Fibroblast of lung (primary cell): ENCODE measurements at regions not wholly inside any gene's neighbourhood (a gene's known extent, or its start where the extent isn't known, plus 50 kb on each side); places are given as distances from the start of the nearest gene placed in this dataset.

Experiments used
- EZH2 ChIP-seq: IDR thresholded peaks from 2 replicates; pipeline ENCODE4 v1.5.1; 2012; ENCODE audit warnings: low read length, control low read depth, mild to moderate bottlenecking; ENCODE audit errors: missing control alignments
- TF ChIP-seq, protein P1 (sequence below), 2 donors: IDR thresholded peaks in 1 of 2; conservative IDR thresholded peaks in 1 of 2; 1 replicate in 1 of 2; 2 replicates in 1 of 2; pipeline ENCODE4 v1.5.1; 2011 to 2012; ENCODE audit warnings: low read length in 2 of 2, control low read depth in 1 of 2, inconsistent platforms in 1 of 2, low read depth in 1 of 2, mild to moderate bottlenecking in 1 of 2

DNA sequence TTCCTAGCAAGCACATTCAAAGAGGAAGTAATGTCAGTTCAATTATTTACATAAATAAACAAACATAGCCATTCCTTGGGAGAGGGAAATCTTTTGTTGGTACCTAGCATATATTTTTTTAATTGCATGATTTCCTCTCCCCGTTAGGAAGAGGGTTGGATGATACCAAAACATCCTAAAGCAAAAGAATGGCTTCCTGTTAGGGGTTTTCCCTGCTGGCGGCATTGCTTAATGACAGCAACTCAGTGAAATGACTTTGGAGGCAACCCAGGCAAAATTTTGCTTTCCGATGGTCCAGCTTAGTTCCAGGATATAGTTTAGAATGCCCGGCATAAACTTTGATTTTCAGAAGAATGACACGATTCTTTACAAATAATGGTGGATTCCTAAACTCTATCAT is 73.2 kb downstream of the MAT2B start:
- TF ChIP-seq, protein P1, sequence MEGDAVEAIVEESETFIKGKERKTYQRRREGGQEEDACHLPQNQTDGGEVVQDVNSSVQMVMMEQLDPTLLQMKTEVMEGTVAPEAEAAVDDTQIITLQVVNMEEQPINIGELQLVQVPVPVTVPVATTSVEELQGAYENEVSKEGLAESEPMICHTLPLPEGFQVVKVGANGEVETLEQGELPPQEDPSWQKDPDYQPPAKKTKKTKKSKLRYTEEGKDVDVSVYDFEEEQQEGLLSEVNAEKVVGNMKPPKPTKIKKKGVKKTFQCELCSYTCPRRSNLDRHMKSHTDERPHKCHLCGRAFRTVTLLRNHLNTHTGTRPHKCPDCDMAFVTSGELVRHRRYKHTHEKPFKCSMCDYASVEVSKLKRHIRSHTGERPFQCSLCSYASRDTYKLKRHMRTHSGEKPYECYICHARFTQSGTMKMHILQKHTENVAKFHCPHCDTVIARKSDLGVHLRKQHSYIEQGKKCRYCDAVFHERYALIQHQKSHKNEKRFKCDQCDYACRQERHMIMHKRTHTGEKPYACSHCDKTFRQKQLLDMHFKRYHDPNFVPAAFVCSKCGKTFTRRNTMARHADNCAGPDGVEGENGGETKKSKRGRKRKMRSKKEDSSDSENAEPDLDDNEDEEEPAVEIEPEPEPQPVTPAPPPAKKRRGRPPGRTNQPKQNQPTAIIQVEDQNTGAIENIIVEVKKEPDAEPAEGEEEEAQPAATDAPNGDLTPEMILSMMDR (conservative IDR thresholded peaks at IDR 0.05 in 1 of 2, IDR thresholded peaks at IDR 0.05 in 1 of 2; ENCODE audit: low read depth in 1 of 2, low read length in 2 of 2): peak in 1 of 2 donors; percentile 3
- TF ChIP-seq EZH2: no peak
